Sciatic nerve (tissue), 2 donors: ENCODE measurements at regions not wholly inside any gene's neighbourhood (a gene's known extent, or its start where the extent isn't known, plus 50 kb on each side); places are given as distances from the start of the nearest gene placed in this dataset.

ENCODE experiments used
- ATAC-seq: fragments of 200-7000 bp; cut with Tn5 transposase; one replicate; pipeline ENCODE4 v1.9.1; 2020; ENCODE audit warnings: mild to moderate bottlenecking, moderate library complexity
- DNase-seq: peaks from one replicate; pipeline ENCODE4 v3.0.0-alpha.2; 2020; ENCODE audit warnings: low spot score
- intact Hi-C: fragments of 100-400 bp; cut with DNase I; formaldehyde crosslinking; loops from one replicate; pipeline ENCODE4 v1.14.2; 2022
- donor health status: DM: no; HTN: no; CAD: no.
- donor health status: DM: no; HTN: no; CAD: no.

GRCh38 chr3:39000008-39000450 lies 51.7 kb downstream of the SCN11A start:
- intact Hi-C loops = no loop called here
- ATAC-seq (no peak), DNase-seq (no peak)

- intact Hi-C loops = no loop called here
- DNase-seq (no peak), ATAC-seq (no peak)
Observed at GRCh38 chr3:38998086-38998485, 53.7 kb downstream of the SCN11A start.

GRCh38 chr3:38996193-38996592 lies 55.6 kb downstream of the SCN11A start:
- intact Hi-C loops = no loop called here
- no peak for ATAC-seq
- DNase-seq = no peak

GRCh38 chr3:38994251-38994650 lies 57.5 kb downstream of the SCN11A start:
- intact Hi-C loops = loop anchor here (2.0 kb wide), 1 partner anchor 33 kb away; no protein-coding TSS in a partner anchor

GRCh38 chr3:38992117-38992760 lies 59.5 kb downstream of the SCN11A start:
- intact Hi-C loops = no loop called here
- no peak for ATAC-seq
- DNase-seq = no peak

More at GRCh38 chr3:38994251-38994650, 57.5 kb downstream of the SCN11A start:
- DNase-seq (no peak), ATAC-seq (no peak)

GRCh38 chr3:38990621-38991020 lies 61.1 kb downstream of the SCN11A start:
- ATAC-seq (no peak), DNase-seq (no peak)
- intact Hi-C loops = no loop called here

- DNase-seq (no peak), ATAC-seq (no peak)
- intact Hi-C loops = no loop called here
Observed at GRCh38 chr3:38989917-38990510, 61.7 kb downstream of the SCN11A start.

- no peak for ATAC-seq
- DNase-seq = no peak
- intact Hi-C loops = no loop called here
Observed at GRCh38 chr3:38988955-38989354, 62.8 kb downstream of the SCN11A start.

- ATAC-seq (no peak), DNase-seq (no peak)
- intact Hi-C loops = no loop called here
Observed at GRCh38 chr3:38987456-38987855, 64.3 kb downstream of the SCN11A start.

GRCh38 chr3:38986901-38987300 lies 64.8 kb downstream of the SCN11A start:
- ATAC-seq (no peak), DNase-seq (no peak)
- intact Hi-C loops = no loop called here

GRCh38 chr3:38985981-38986380 lies 65.8 kb downstream of the SCN11A start:
- ATAC-seq = peak; percentile 42
- intact Hi-C loops = no loop called here
- no peak for DNase-seq

- DNase-seq = no peak
- ATAC-seq = no peak
- intact Hi-C loops = no loop called here
Observed at GRCh38 chr3:38985581-38985980, 66.2 kb downstream of the SCN11A start.

- intact Hi-C loops = no loop called here
- no peak for DNase-seq
- ATAC-seq = no peak
Observed at GRCh38 chr3:38984731-38985130, 67.0 kb downstream of the SCN11A start.

- intact Hi-C loops = no loop called here
- no peak for ATAC-seq
- no peak for DNase-seq
Observed at GRCh38 chr3:38984110-38984509, 67.6 kb downstream of the SCN11A start.

GRCh38 chr3:38980938-38981337 lies 70.8 kb downstream of the SCN11A start:
- ATAC-seq (no peak), DNase-seq (no peak)
- intact Hi-C loops = no loop called here

- intact Hi-C loops = no loop called here
- ATAC-seq (no peak), DNase-seq (no peak)
Observed at GRCh38 chr3:38978729-38979128, 73.0 kb downstream of the SCN11A start.

- intact Hi-C loops = no loop called here
- DNase-seq = no peak
- no peak for ATAC-seq
Observed at GRCh38 chr3:38970851-38971638, 80.7 kb downstream of the SCN11A start.

- DNase-seq (no peak), ATAC-seq (no peak)
- intact Hi-C loops = no loop called here
Observed at GRCh38 chr3:38969317-38970235, 82.2 kb downstream of the SCN11A start.

- intact Hi-C loops = no loop called here
- ATAC-seq (no peak), DNase-seq (no peak)
Observed at GRCh38 chr3:38968891-38969290, 82.9 kb downstream of the SCN11A start.
